ENCODE measurements at regions not wholly inside any gene's neighbourhood (a gene's known extent, or its start where the extent isn't known, plus 50 kb on each side); places are given as distances from the start of the nearest gene placed in this dataset.

GRCh38 chr22:22825213-22825593, 62.4 kb upstream of the IGLL5 start:
- TF ChIP-seq CTCF (IDR thresholded peaks at IDR 0.05), result no peak
- TF ChIP-seq POLR2A (IDR thresholded peaks at IDR 0.05), result no peak

Data from Peyer's patch (tissue), 4 donors.